Hematopoietic multipotent progenitor cell treated with erythropoietin and hydrocortisone succinate and interleukin-3 and kit ligand, for 6 days (in vitro differentiated cells): ENCODE measurements at regions not wholly inside any gene's neighbourhood (a gene's known extent, or its start where the extent isn't known, plus 50 kb on each side); places are given as distances from the start of the nearest gene placed in this dataset.
"Not testable (repeated sequence)": the region's sequence is repeated elsewhere in the genome, so short reads cannot be mapped to it uniquely, and the experiment has no call there.

ENCODE experiments used
- DNase-seq: peaks from one replicate; pipeline ENCODE4 v3.0.0-alpha.2; 2015

DNA sequence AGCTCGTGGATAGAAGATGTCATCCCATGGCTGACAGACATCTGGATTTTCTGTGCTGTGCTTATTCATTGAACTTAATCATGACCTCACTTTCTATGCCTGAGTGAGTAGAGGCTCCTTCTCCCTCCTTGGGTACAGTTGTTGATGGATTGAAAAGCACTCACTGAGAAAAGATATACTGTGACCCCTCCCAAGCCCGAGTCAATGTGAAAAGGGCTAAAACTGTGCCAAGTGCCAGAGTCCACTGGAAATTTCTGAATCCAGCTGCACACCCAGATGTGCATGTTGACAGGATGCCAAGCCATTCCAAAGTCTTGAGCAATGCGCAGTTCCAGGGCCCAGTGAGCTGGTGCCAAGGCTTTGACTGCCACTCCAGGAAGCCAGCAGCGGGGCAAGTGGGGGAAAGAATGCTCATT, 473.0 kb downstream of the NTRK2 start:
- DNase-seq = no peak

DNA sequence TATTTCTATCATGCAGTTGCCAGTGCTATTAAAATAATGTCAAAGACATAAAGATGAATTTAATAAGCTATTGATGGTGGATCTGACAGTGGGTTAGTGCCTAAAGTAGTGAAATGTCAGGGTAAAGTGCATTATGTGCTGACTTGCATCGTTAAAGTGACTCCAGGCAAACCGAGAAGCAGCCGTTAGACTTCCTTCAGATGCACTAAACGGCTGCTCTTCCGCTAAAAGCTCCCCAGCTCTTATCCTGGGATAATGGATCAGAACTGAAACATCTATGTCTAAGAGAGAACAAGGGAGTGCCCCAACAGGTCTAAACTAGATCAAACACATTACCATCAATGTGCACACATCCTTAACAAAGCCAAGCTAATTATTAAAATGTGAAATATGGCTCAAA, 468.2 kb downstream of the NTRK2 start:
- no peak for DNase-seq

DNA sequence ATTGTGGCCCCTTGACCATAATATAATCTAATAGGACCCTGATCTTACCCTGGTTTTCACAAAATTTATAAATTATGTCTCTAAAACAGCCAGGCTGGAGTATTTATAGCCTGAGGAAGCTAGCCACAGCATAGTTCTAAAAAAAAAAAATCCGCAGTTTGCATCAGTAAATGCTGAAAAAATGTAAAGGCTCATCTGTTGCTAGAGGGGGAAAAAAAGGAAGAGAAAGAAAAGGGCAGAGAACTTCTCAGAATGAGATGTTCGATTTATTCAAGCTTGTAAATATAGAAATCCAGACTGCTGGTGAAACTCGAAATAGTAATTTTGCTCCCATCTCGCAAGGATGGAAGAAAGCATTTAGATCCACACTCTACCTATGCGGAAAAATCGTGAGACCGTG, 467.5 kb downstream of the NTRK2 start:
- no peak for DNase-seq

GRCh38 chr9:85136507-85136906, 467.0 kb downstream of the NTRK2 start:
- no peak for DNase-seq

DNA sequence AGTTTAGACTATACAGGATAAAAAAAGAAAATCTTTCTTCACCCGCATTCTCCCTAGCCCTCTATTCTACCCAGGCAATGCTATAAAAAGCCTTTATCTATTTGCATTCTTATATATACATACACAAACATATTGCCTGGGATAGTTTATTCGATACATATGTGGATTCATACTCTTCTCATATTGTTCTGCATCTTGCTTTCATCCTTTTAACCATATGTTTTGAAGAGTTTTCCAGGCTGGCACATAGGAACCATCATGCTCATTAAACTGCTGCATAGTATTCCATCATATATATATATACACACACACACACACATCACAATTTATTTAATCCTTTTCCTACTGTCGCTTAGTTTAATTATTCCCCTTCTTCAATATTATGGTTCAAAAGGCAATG, 461.2 kb downstream of the NTRK2 start:
- DNase-seq = no peak

DNA sequence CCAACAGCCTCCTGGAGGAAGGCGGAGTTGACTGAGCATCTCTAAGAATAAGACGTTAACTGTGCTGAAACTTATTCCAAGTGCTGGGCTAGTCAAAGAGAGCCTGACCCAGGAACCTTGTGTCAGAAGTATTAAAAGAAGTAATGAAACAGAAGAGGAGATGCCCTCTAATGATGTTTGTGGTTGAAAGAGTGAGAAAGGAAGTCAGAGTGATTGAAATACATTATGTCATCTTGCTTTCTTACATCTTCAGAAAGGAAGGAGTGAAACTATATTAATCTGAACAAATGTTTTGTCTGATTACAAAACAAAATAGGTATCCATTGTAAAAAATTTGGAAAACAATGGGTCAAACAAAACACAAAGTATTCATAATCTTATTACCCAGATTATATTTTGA, 460.7 kb downstream of the NTRK2 start:
- DNase-seq = no peak

DNA sequence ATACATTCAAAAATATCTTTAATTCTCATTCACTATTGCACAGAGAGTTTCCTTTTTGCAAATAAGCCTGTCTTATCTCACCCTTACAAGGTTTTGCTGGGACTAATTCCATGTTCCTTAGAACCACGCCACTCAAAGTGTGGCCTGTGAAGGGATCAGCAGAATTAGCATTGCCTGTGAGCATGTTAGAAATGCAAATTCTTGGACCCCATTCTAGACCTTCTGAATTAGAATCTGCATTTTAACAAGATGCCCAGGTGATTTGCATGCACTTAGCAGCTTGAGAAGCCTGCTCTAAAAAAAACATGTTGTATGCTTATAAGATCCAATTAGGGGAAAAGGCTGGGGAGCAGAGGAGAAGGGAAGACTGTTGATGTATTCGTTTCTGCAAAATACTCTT, 460.0 kb downstream of the NTRK2 start:
- no peak for DNase-seq

DNA sequence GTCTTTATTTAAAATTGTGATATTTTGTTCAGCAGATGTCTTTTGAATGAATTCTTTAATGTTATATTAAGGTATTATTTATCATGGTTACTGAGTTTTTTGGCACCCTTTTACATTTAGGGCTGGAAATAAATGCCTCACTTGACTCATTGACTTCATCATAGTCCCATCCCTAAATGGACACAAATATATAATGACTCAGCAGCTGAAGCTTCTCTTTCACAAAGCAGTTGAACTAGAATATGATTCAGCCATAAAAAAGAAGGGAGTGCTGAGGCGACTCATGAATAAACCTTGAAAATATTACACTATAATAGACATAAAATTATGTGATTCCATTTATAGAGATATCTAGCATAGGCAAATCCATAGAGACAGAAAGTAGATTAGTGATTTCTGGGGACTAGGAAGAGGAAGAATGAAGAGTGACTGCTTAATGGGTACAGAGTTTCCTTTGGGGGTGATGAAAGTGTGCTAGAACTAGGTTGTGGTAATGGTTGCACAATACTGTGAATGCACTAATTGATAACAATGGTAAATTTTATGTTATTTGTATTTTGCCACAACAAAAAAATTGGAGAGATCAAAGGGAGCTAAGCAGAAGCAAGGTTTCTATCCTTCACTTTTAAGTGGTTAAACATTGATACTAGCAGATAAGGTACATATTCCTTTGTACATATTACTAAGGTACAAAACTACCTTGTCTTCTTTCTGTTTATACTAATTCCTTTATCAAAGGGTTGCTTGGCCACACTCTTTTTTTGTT, 449.6 kb downstream of the NTRK2 start:
- DNase-seq = no peak

DNA sequence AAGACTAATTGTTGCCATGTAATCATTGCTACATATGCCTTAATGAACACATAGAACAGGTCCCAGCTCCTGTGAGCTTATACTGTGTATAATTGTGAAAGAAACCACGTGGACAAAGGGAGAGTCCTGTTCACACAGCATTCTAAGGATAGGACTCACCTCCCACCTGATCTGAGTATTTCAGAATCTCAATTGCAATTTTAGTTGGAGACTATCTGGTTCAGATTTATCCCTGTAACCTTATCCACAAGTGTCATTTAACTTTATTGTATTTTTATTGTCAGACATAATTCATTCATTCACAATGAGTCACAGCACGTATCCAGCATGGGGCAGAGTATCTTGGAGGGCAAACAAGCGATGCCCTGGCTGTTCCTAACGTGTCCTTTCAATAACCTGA, 448.3 kb downstream of the NTRK2 start:
- DNase-seq = no peak

DNA sequence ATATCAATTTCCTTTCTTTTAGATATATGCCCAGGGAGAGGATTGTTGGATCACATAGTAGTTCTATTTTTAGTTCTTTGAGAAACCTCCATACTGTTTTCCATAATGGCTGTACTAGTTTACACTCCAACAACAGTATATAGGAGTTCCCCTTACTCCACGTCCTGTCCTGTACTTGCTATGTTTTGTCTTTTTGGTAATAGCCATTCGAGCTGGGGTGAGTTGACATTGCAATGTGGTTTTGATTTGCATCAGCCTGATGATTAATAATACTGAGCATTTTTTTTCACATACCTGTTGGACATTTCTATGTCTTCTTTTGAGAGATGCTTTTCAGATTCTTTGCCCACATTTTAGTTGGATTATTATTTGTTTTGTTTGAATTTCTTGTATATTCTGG, 445.9 kb downstream of the NTRK2 start:
- no peak for DNase-seq

- DNase-seq = no peak
These were observed 445.3 kb downstream of the NTRK2 start for GRCh38 chr9:85114799-85115198.

- no peak for DNase-seq
These were observed 443.4 kb downstream of the NTRK2 start for GRCh38 chr9:85112933-85113418.

DNA sequence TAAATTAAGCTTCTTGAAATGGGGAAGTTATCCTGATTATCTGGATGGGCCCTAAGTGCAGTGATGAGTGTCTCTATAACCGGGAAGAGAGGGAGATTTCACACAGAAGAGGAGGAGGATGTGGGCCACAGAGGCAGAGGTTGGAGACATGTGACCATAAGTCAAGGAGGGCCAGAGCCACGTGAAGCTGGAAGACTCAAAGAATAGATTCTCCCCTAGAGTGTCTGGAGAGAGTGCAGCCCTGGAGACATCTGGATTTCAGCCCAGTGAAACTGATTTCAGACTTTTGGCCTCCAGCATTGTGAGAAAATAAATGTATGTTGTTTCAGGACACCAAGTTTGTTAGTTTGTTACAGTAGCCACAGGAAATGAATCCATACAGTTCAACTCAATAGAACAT, 442.9 kb downstream of the NTRK2 start:
- DNase-seq = no peak

DNA sequence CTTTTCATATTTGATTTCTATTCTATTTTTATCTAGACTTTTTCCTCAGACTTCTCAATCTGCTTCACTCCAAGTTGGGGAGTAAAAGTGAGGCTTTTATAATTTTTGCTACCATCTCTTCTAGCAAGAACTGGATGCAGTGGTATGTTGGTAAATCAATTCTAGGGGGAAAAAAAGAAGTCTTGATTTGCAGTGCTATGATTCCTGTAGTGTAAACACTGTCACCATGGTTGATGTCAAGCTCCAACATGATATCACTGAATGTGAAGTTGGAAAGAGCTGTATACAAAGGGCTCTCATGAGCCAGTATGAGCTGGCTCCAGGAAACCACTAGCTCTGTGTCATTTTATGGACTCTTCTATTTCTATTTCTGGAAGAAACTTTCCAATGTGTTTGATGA, 439.2 kb downstream of the NTRK2 start:
- no peak for DNase-seq

DNA sequence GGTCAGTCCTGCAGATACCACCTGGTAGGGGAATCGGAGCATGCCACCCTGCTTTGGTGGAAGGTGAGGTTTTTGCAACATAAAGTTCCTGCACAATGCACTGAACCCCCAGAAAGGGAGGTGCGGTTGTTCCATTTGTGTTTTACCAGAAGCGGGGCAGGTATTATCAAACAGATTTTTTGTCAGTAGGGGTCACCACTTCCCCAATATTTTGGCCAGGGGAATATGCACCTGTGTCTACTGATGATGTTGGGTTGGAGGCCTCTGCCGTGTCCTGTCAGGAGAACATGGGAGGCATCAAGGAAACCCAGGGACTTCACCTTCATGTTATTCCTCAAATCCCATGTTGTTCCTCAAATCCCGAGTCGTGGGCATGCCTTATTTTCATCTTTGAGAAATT, 438.7 kb downstream of the NTRK2 start:
- DNase-seq = no peak

- no peak for DNase-seq
These were observed 419.9 kb downstream of the NTRK2 start for GRCh38 chr9:85089188-85089969.

DNA sequence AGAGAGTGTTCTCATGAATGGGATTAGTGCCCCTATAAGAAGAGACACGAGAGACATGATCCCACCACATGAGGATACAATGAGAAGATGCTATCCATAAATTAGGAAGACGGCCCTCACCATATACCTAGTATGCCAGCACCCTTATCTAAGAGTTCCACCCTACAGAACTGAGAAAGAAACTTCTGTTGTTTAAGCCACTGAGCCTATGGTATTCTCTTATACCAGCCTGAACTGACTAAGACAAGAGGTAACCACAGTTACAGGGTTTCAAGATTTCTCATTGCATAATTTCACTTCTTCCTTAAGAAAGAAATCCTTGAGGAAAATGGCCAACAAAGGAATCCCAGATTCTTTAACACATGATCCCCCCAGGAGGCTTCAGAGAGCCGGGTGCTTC, 412.4 kb downstream of the NTRK2 start:
- no peak for DNase-seq

- no peak for DNase-seq
These were observed 409.8 kb downstream of the NTRK2 start for GRCh38 chr9:85079349-85079748.

DNA sequence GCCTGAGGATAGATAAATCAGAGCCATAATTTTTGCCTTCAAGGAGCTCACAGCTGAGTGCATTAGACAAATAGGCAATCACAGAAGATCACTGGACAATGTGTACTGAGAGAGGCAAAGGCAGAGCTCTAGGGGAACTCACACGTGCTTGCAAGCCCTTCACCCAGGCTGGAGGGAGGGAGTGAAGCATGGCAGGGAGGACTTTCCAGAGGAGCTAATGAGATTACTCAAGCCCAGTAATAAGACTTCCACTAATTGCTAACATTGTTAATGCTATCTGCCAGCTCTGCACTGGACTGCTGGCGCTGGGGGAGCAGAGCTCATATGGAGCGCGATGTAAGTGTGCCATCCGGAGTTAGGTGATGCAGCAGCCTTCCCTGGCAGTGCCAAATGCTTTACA, 408.4 kb downstream of the NTRK2 start:
- DNase-seq = no peak

GRCh38 chr9:85077146-85077545, 407.6 kb downstream of the NTRK2 start:
- not testable (repeated sequence) for DNase-seq
